ENCODE measurements at regions not wholly inside any gene's neighbourhood (a gene's known extent, or its start where the extent isn't known, plus 50 kb on each side); places are given as distances from the start of the nearest gene placed in this dataset.

DNA sequence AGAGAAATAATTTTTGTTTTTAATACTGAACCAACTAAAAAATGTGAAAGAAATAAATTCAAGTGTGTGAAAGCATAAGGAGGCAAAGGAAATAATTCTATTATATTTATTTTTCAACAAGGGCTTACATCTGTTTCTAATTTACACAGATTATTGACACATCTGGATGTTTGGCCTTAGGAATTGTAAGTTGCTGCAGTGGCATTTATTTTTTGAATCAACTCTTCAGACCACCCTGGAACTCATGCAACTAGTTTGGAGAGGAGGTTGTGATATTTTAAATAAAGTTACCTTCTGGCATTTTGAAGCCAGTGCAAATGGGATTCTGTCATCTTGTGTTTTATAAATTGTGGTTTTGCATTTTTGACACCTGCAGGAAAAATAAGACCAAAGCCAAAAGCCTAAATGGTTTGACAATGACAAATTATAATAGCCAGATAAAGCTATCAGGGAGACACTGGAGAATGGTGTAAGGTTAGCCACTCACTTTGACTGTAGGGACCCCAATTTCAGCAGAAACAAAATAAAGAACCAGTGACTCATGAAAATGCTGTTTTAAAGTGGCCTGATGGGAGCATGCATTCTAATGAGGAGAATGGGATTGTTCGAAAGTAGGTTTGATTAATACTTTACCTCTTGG is 192.9 kb downstream of the KLF5 start:
- TF ChIP-seq, protein P1, sequence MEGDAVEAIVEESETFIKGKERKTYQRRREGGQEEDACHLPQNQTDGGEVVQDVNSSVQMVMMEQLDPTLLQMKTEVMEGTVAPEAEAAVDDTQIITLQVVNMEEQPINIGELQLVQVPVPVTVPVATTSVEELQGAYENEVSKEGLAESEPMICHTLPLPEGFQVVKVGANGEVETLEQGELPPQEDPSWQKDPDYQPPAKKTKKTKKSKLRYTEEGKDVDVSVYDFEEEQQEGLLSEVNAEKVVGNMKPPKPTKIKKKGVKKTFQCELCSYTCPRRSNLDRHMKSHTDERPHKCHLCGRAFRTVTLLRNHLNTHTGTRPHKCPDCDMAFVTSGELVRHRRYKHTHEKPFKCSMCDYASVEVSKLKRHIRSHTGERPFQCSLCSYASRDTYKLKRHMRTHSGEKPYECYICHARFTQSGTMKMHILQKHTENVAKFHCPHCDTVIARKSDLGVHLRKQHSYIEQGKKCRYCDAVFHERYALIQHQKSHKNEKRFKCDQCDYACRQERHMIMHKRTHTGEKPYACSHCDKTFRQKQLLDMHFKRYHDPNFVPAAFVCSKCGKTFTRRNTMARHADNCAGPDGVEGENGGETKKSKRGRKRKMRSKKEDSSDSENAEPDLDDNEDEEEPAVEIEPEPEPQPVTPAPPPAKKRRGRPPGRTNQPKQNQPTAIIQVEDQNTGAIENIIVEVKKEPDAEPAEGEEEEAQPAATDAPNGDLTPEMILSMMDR (IDR thresholded peaks at IDR 0.05; ENCODE audit: low read length): no peak
- no peak for TF ChIP-seq EZH2 (IDR thresholded peaks at IDR 0.05; ENCODE audit: borderline replicate concordance, low read length)
